Mesothelial cell of epicardium (in vitro differentiated cells): ENCODE measurements at regions not wholly inside any gene's neighbourhood (a gene's known extent, or its start where the extent isn't known, plus 50 kb on each side); places are given as distances from the start of the nearest gene placed in this dataset.

Experiments
- DNase-seq, 2 experiments: peaks; one replicate each; pipeline ENCODE4 v3.0.0; 2021; ENCODE audit warnings: low spot score in 2 of 2; ENCODE audit not compliant: unreplicated experiment in 2 of 2
- H3K27ac Mint-ChIP-seq: 2 replicates; pipeline ENCODE4 v1.8.0; 2021; ENCODE audit warnings: mixed read lengths
- H3K27me3 Mint-ChIP-seq: 2 replicates; pipeline ENCODE4 v1.8.0; 2021; ENCODE audit warnings: low read depth, mixed read lengths
- H3K36me3 Mint-ChIP-seq: 2 replicates; pipeline ENCODE4 v1.8.0; 2021; ENCODE audit warnings: mixed read lengths
- H3K4me1 Mint-ChIP-seq: 2 replicates; pipeline ENCODE4 v1.8.0; 2021; ENCODE audit warnings: mixed read lengths
- H3K4me3 Mint-ChIP-seq: 2 replicates; pipeline ENCODE4 v1.8.0; 2021; ENCODE audit warnings: mild to moderate bottlenecking, moderate library complexity, mixed read lengths
- H3K9me3 Mint-ChIP-seq: 2 replicates; pipeline ENCODE4 v1.8.0; 2021; ENCODE audit warnings: mixed read lengths
- TF ChIP-seq, protein P1 (sequence below): fragments of 200-600 bp; sonication (generic); IDR thresholded peaks from one replicate; pipeline ENCODE4 v1.5.0; 2021; ENCODE audit warnings: antibody characterized with exemption; ENCODE audit not compliant: unreplicated experiment

DNA sequence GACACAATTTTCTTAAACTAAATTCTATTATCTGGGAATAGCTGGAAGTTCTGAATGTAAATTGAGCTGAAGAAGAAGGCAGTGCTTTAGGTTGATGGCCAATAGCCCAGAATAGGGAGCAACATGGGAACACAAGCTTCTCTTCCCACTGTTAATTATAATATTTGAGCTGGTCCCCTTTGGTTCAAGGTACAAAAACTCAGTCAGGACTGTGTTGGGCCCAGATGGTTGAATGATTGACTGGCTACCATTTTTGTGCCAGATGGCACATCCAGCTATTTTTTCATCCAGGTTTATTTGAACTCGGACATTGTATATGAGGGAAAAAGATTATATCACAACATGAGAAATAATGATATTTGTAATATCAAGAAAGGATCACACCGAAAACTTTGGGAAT, 458.9 kb downstream of the SLITRK1 start:
- Mint-ChIP-seq H3K4me3 (no peak overlapping the region), H3K9me3 (peaks cover 24% of the 10 kb centered on the region), H3K27me3 (no peaks in the 10 kb centered on the region), H3K4me1 (peaks cover 4% of the 10 kb centered on the region), H3K36me3 (peaks cover 3% of the 10 kb centered on the region), H3K27ac (no peak overlapping the region)
- TF ChIP-seq, protein P1, sequence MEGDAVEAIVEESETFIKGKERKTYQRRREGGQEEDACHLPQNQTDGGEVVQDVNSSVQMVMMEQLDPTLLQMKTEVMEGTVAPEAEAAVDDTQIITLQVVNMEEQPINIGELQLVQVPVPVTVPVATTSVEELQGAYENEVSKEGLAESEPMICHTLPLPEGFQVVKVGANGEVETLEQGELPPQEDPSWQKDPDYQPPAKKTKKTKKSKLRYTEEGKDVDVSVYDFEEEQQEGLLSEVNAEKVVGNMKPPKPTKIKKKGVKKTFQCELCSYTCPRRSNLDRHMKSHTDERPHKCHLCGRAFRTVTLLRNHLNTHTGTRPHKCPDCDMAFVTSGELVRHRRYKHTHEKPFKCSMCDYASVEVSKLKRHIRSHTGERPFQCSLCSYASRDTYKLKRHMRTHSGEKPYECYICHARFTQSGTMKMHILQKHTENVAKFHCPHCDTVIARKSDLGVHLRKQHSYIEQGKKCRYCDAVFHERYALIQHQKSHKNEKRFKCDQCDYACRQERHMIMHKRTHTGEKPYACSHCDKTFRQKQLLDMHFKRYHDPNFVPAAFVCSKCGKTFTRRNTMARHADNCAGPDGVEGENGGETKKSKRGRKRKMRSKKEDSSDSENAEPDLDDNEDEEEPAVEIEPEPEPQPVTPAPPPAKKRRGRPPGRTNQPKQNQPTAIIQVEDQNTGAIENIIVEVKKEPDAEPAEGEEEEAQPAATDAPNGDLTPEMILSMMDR: no peak
- no peak for DNase-seq

DNA sequence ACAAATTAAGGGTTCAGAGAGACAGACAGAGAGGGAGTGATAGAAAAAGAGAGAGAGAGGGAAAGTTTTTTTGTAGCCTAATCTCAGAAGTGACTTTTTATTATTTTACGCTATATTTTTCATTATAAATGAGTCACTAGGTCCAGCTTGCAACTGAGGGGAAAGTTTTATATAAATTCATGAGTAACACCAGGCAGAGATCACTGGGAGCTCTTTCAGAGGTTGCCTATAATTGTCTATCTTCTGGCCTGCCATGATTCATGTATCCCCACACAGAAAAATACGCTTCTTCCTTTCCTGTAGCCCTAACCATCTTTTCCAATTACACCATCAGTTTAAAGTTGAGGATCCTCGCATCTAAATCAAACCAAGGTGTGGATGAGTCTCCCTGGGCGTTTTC, 467.9 kb downstream of the SLITRK1 start:
- Mint-ChIP-seq H3K4me1 (no peaks in the 10 kb centered on the region), H3K4me3 (no peak overlapping the region), H3K27me3 (no peaks in the 10 kb centered on the region), H3K9me3 (peaks cover 5% of the 10 kb centered on the region), H3K27ac (no peak overlapping the region), H3K36me3 (no peaks in the 10 kb centered on the region)
- TF ChIP-seq, protein P1: no peak
- DNase-seq: no peak

DNA sequence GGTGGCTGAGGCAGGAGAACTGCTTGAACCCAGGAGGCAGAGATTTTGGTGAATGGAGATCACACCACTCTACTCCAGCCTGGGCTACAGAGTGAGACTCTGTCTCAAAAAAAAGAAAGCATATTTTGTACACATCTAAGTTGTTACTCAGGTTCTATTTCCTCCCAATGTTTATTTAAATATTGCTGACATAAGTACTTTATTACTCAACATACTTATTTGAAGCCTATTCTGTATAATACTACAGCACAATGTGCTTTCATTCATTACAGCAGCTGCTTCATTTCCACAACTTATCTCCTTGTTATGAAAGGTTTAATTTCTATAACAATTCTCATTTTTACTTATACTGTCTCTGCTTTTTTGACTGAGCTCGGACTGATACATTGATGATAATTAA, 495.7 kb downstream of the SLITRK1 start:
- no peaks in the 10 kb centered on the region for H3K27me3 Mint-ChIP-seq
- H3K36me3 Mint-ChIP-seq: no peaks in the 10 kb centered on the region
- no peak overlapping the region for H3K27ac Mint-ChIP-seq
- no peaks in the 10 kb centered on the region for H3K4me1 Mint-ChIP-seq
- no peak for DNase-seq
- TF ChIP-seq, protein P1: no peak
- no peak overlapping the region for H3K4me3 Mint-ChIP-seq
- H3K9me3 Mint-ChIP-seq: no peaks in the 10 kb centered on the region

DNA sequence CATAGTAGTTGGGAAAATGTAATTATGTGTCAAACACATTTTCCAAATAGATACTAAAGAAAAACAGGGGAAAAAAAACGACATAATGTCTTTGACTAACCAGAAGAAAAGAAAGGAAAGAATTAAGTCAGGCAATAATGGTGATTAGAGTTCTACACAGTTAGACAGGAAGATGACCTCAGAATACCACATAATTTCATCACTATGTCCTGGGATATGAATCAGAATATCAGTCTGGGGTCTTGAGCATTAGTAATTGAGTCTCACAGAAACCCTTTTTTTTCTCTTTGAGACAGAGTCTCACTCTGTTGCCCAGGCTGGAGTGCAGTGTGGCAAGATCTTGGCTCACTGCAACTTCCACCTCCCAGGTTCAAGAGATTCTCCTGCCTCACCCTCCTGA, 503.4 kb downstream of the SLITRK1 start:
- H3K9me3 Mint-ChIP-seq: peaks cover 4% of the 10 kb centered on the region

DNA sequence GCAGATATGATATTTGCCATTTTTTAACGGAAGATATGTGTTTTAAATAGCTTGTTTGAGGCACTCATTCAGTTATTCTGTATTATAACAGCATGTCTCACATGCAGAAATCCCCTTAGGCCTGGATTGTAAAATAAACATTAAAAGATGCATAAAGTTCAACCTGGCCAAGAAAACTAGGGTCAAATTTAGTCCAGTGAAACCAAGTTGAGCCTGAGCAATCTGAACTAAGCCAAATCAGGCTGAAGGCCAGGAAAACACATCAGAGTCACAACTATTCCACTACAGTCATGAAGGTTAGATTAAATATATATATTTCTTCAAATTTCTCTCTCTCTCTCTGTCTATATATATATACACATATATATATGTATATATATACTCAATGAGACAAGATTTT, 504.8 kb downstream of the SLITRK1 start:
- Mint-ChIP-seq H3K27ac (no peak overlapping the region), H3K27me3 (no peaks in the 10 kb centered on the region), H3K36me3 (no peaks in the 10 kb centered on the region), H3K4me3 (no peak overlapping the region), H3K4me1 (peaks cover 11% of the 10 kb centered on the region), H3K9me3 (peaks cover 18% of the 10 kb centered on the region)
- TF ChIP-seq, protein P1: no peak
- DNase-seq: no peak

More for the DNA sequence above, 503.4 kb downstream of the SLITRK1 start:
- H3K27me3 Mint-ChIP-seq: no peaks in the 10 kb centered on the region
- no peaks in the 10 kb centered on the region for H3K36me3 Mint-ChIP-seq
- no peak for DNase-seq
- H3K27ac Mint-ChIP-seq: no peak overlapping the region
- TF ChIP-seq, protein P1: no peak
- H3K4me1 Mint-ChIP-seq: peaks cover 11% of the 10 kb centered on the region
- no peak overlapping the region for H3K4me3 Mint-ChIP-seq

DNA sequence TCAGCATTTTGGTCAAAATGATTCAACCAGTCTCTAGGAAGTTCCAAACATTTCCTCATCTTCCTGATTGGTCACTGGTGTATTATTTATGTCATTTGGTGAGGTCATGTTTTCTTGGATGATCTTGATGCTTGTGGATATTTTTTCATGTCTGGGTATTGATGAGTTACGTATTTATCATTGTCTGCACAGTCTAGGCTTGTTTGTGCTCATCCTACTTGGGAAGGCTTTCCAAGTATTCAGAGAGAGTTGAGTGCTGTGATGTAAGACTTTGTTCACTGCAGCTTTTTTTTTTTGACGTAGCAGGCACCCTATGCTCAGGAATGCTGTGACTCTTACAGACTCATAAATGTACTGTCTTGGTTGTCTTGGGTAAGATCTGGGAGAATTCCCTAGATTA, 509.5 kb downstream of the SLITRK1 start:
- Mint-ChIP-seq H3K9me3 (peaks cover 42% of the 10 kb centered on the region), H3K36me3 (no peaks in the 10 kb centered on the region), H3K27ac (no peak overlapping the region), H3K4me3 (no peak overlapping the region), H3K4me1 (peaks cover 11% of the 10 kb centered on the region), H3K27me3 (no peaks in the 10 kb centered on the region)
- TF ChIP-seq, protein P1: no peak
- no peak for DNase-seq
